Neural progenitor cell (in vitro differentiated cells): ENCODE measurements at regions not wholly inside any gene's neighbourhood (a gene's known extent, or its start where the extent isn't known, plus 50 kb on each side); places are given as distances from the start of the nearest gene placed in this dataset.

ENCODE experiments used
- CTCF ChIP-seq: fragments of 200-600 bp; sonication (generic); IDR thresholded peaks from 2 replicates; pipeline ENCODE4 v1.5.1; 2017; ENCODE audit warnings: antibody characterized with exemption, mild to moderate bottlenecking
- EZH2 ChIP-seq: fragments of 200-600 bp; sonication (generic); IDR thresholded peaks from 2 replicates; pipeline ENCODE4 v1.6.1; 2017; ENCODE audit warnings: antibody characterized with exemption, mild to moderate bottlenecking, moderate library complexity
- EZH2phosphoT487 ChIP-seq: fragments of 200-600 bp; sonication (generic); IDR thresholded peaks from 2 replicates; pipeline ENCODE4 v1.6.1; 2017; ENCODE audit warnings: antibody characterized with exemption

- TF ChIP-seq CTCF, result no peak
- no peak for TF ChIP-seq EZH2
- no peak for TF ChIP-seq EZH2phosphoT487
These were observed 73.0 kb upstream of the COPS8 start for GRCh38 chr2:237012577-237013267.
